SU-DHL-6 (cell line): ENCODE measurements at regions not wholly inside any gene's neighbourhood (a gene's known extent, or its start where the extent isn't known, plus 50 kb on each side); places are given as distances from the start of the nearest gene placed in this dataset.

ENCODE experiments used
- H2AFZ ChIP-seq: fragments of 200-600 bp; sonication (generic); 2 replicates; pipeline ENCODE4 v1.6.1; 2014; ENCODE audit warnings: low read depth, mild to moderate bottlenecking, moderate library complexity, mixed read lengths, antibody characterized with exemption, low read length; ENCODE audit not compliant: severe bottlenecking
- H3F3A ChIP-seq: fragments of 200-600 bp; shearing (Covaris generic); 2 replicates; pipeline ENCODE4 v1.6.0; 2016; ENCODE audit warnings: antibody characterized with exemption, mild to moderate bottlenecking; ENCODE audit not compliant: insufficient read depth
- H3K27ac ChIP-seq: fragments of 200-600 bp; sonication (generic); 2 replicates; pipeline ENCODE4 v1.5.1; 2016; ENCODE audit warnings: low read depth, mild to moderate bottlenecking, low read length, moderate library complexity, mixed read lengths
- H3K27me3 ChIP-seq: fragments of 200-600 bp; sonication (generic), shearing (Covaris generic); 2 replicates; pipeline ENCODE4 v1.6.0; 2014; ENCODE audit warnings: mild to moderate bottlenecking, low read length
- H3K36me3 ChIP-seq: fragments of 200-600 bp; sonication (generic); 2 replicates; pipeline ENCODE4 v1.6.1; 2014; ENCODE audit warnings: mild to moderate bottlenecking, low read length, mixed read lengths
- H3K4me2 ChIP-seq: fragments of 300-600, 200-600 bp; shearing (Covaris generic), sonication (generic); 2 replicates; pipeline ENCODE4 v1.6.0; 2014; ENCODE audit warnings: low read length, low read depth, mild to moderate bottlenecking; ENCODE audit not compliant: poor library complexity, severe bottlenecking
- H3K4me3 ChIP-seq: fragments of 200-600 bp; sonication (generic); 2 replicates; pipeline ENCODE4 v1.5.1; 2014; ENCODE audit warnings: antibody characterized with exemption, low read length, mild to moderate bottlenecking, mixed read lengths; ENCODE audit not compliant: insufficient read depth, poor library complexity, severe bottlenecking
- H3K79me2 ChIP-seq: fragments of 200-600 bp; sonication (generic); 2 replicates; pipeline ENCODE4 v1.6.1; 2014; ENCODE audit warnings: mild to moderate bottlenecking, low read length, moderate library complexity; ENCODE audit not compliant: insufficient read depth
- H3K9ac ChIP-seq: fragments of 200-600 bp; sonication (generic); 2 replicates; pipeline ENCODE4 v1.7.0; 2014; ENCODE audit warnings: mild to moderate bottlenecking, low read length
- H3K9me2 ChIP-seq: fragments of 200-600 bp; sonication (generic); replicated peaks from 2 replicates; pipeline ENCODE4 v1.6.1; 2014; ENCODE audit warnings: low read length; ENCODE audit not compliant: insufficient read depth
- H3K9me3 ChIP-seq: fragments of 200-600 bp; sonication (generic); 2 replicates; pipeline ENCODE4 v1.6.1; 2014; ENCODE audit warnings: low read length, mixed read lengths; ENCODE audit not compliant: insufficient read depth
- H4K20me1 ChIP-seq: fragments of 200-600 bp; sonication (generic); 2 replicates; pipeline ENCODE4 v1.6.1; 2014; ENCODE audit warnings: low read depth, mild to moderate bottlenecking, antibody characterized with exemption, low read length, moderate library complexity, mixed read lengths
- EZH2phosphoT487 ChIP-seq: fragments of 200-600 bp; sonication (generic), shearing (Covaris generic); conservative IDR thresholded peaks from 2 replicates; pipeline ENCODE4 v1.6.1; 2018; ENCODE audit warnings: mild to moderate bottlenecking, antibody characterized with exemption, low read length, moderate library complexity, mixed read lengths
- TF ChIP-seq, protein P1 (sequence below): fragments of 200-600 bp; sonication (generic); IDR thresholded peaks from one replicate; pipeline ENCODE4 v1.5.1; 2017; ENCODE audit warnings: antibody characterized with exemption, mild to moderate bottlenecking, low read length, moderate library complexity; ENCODE audit not compliant: insufficient read depth, poor library complexity, severe bottlenecking

DNA sequence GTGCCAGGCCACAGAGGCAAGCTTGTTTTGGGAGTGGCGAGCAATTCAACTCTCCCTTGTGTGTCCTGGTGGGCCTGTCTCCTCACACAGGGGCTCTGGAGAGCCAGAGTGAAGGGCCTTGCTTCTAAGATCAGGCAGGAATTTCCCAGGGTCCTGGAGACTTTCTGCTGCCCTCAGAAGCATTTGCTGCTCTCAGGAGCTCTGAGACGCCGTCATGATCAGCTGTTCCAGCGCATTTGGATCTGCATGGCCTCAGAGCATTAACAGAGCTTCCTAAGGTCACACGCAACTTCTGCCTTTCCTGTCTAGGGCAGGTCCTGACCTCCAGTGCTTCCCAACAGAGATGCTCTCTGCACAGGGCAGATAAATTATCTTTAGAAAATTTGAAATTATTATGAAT is 52.2 kb upstream of the C10orf90 start:
- H3K4me3 ChIP-seq = no peak overlapping the region
- no peak for TF ChIP-seq EZH2phosphoT487
- TF ChIP-seq, protein P1, sequence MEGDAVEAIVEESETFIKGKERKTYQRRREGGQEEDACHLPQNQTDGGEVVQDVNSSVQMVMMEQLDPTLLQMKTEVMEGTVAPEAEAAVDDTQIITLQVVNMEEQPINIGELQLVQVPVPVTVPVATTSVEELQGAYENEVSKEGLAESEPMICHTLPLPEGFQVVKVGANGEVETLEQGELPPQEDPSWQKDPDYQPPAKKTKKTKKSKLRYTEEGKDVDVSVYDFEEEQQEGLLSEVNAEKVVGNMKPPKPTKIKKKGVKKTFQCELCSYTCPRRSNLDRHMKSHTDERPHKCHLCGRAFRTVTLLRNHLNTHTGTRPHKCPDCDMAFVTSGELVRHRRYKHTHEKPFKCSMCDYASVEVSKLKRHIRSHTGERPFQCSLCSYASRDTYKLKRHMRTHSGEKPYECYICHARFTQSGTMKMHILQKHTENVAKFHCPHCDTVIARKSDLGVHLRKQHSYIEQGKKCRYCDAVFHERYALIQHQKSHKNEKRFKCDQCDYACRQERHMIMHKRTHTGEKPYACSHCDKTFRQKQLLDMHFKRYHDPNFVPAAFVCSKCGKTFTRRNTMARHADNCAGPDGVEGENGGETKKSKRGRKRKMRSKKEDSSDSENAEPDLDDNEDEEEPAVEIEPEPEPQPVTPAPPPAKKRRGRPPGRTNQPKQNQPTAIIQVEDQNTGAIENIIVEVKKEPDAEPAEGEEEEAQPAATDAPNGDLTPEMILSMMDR = no peak
- H3K9ac ChIP-seq = no peak overlapping the region
- H3K4me2 ChIP-seq = no peak overlapping the region
- H3K27ac ChIP-seq = no peak overlapping the region
- H2AFZ ChIP-seq = no peak overlapping the region
- H3K36me3 ChIP-seq = no peaks in the 10 kb centered on the region
- no peaks in the 10 kb centered on the region for H3F3A ChIP-seq
- no peaks in the 10 kb centered on the region for H3K79me2 ChIP-seq
- H3K9me2 ChIP-seq = no peaks in the 10 kb centered on the region
- no peaks in the 10 kb centered on the region for H3K9me3 ChIP-seq
- H3K27me3 ChIP-seq = no peaks in the 10 kb centered on the region
- no peaks in the 10 kb centered on the region for H4K20me1 ChIP-seq

DNA sequence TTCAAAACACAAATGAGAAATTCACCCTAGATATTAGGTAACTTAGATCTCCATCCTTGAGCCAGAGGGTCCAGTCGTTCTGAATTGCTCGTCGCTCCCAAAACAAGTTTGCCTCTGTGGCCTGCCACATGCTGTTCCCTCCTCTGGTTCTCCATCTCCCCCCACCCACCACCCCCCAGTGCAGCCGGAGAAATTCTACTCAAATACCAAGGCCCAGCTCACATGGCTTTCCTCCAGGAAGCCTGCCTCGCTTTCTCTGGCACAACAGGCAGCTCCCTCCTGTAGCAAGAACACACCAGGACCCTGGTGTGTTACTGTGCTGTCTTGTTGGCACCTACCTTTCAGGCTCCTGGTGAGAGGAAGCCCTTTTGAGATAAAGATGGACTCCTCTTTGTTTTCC is 52.7 kb upstream of the C10orf90 start:
- Histone ChIP-seq H3K4me3 (no peak overlapping the region), H2AFZ (no peak overlapping the region), H3K36me3 (no peaks in the 10 kb centered on the region), H3F3A (no peaks in the 10 kb centered on the region), H3K27me3 (no peaks in the 10 kb centered on the region), H4K20me1 (no peaks in the 10 kb centered on the region), H3K27ac (no peak overlapping the region), H3K4me2 (no peak overlapping the region), H3K9me3 (no peaks in the 10 kb centered on the region), H3K9ac (no peak overlapping the region), H3K79me2 (no peaks in the 10 kb centered on the region), H3K9me2 (no peaks in the 10 kb centered on the region)
- TF ChIP-seq, protein P1 = no peak
- TF ChIP-seq EZH2phosphoT487 = no peak

DNA sequence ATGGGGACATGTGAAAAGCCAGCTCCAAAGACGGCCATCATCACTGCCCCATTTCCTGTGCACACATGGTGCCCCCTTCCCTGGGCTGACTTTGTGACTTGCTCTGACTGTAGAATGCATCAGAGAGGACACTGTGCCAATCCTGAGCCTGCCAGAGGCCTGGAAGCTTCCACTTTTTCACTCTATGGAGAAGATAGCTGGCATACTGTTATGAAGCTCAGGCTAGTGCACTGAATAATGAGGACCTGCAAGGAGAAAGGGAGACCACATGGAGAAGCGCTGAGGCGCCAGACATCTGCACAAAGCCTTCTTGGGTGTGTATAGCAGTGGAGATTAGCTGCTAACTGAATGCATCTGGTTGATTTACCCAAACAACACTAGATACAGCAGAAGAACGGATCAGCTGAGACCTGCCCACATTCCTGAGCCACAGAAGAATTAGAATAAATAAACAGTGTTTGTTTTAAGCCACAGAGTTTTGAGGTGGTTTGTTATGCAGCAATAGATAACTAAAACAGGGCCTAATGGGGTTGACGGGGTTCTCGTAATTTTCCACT is 58.9 kb upstream of the C10orf90 start:
- Histone ChIP-seq H3F3A (no peaks in the 10 kb centered on the region), H4K20me1 (no peaks in the 10 kb centered on the region), H2AFZ (no peak overlapping the region), H3K79me2 (no peaks in the 10 kb centered on the region), H3K9ac (no peak overlapping the region), H3K36me3 (no peaks in the 10 kb centered on the region), H3K4me3 (no peak overlapping the region), H3K4me2 (no peak overlapping the region), H3K27me3 (no peaks in the 10 kb centered on the region), H3K9me3 (no peaks in the 10 kb centered on the region), H3K27ac (no peak overlapping the region), H3K9me2 (no peaks in the 10 kb centered on the region)
- TF ChIP-seq EZH2phosphoT487 = no peak
- TF ChIP-seq, protein P1 = no peak
